Fibroblast of villous mesenchyme (primary cell): ENCODE measurements at regions not wholly inside any gene's neighbourhood (a gene's known extent, or its start where the extent isn't known, plus 50 kb on each side); places are given as distances from the start of the nearest gene placed in this dataset.

ENCODE experiments used
- DNase-seq: peaks from one replicate; pipeline ENCODE4 v3.0.0-alpha.2; 2010; ENCODE audit warnings: low read depth
- H3K4me3 ChIP-seq: 2 replicates; pipeline ENCODE4 v1.5.1; 2011; ENCODE audit warnings: low read depth, mild to moderate bottlenecking, low read length
- CTCF ChIP-seq: IDR thresholded peaks from 2 replicates; pipeline ENCODE4 v1.5.1; 2012; ENCODE audit warnings: low read depth, mild to moderate bottlenecking, low read length; ENCODE audit not compliant: insufficient read depth
- small RNA-seq: library from RNA; depleted of rRNA; stranded (forward); fragments of <200 nt; gene quantifications from one replicate; pipeline ENCODE3, GENCODE V24; 2012

- no peak overlapping the region for H3K4me3 ChIP-seq
- no peak for TF ChIP-seq CTCF
- DNase-seq, result no peak
These were observed 53.9 kb upstream of the PCSK2 start for GRCh38 chr20:17172836-17173516.

Small RNA genes lying in the stretch of these regions (small RNA-seq; reads per million reads assigned to genes)
- 0.28 reads per million for gene RF00012
